ENCODE measurements at regions not wholly inside any gene's neighbourhood (a gene's known extent, or its start where the extent isn't known, plus 50 kb on each side); places are given as distances from the start of the nearest gene placed in this dataset.

- TF ChIP-seq, protein P1, sequence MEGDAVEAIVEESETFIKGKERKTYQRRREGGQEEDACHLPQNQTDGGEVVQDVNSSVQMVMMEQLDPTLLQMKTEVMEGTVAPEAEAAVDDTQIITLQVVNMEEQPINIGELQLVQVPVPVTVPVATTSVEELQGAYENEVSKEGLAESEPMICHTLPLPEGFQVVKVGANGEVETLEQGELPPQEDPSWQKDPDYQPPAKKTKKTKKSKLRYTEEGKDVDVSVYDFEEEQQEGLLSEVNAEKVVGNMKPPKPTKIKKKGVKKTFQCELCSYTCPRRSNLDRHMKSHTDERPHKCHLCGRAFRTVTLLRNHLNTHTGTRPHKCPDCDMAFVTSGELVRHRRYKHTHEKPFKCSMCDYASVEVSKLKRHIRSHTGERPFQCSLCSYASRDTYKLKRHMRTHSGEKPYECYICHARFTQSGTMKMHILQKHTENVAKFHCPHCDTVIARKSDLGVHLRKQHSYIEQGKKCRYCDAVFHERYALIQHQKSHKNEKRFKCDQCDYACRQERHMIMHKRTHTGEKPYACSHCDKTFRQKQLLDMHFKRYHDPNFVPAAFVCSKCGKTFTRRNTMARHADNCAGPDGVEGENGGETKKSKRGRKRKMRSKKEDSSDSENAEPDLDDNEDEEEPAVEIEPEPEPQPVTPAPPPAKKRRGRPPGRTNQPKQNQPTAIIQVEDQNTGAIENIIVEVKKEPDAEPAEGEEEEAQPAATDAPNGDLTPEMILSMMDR (IDR thresholded peaks at IDR 0.05) = no peak
- TF ChIP-seq TCF12 (IDR thresholded peaks at IDR 0.05) (no peak), EP300 (IDR thresholded peaks at IDR 0.05; ENCODE audit: borderline replicate concordance in 1 of 2, low read depth in 1 of 2, low read length in 1 of 2) (no peak)
These were observed 150.8 kb downstream of the FASLG start for GRCh38 chr1:172809750-172810149.

Measured in SK-N-SH (cell line).